GM12892 (cell line): ENCODE measurements at regions not wholly inside any gene's neighbourhood (a gene's known extent, or its start where the extent isn't known, plus 50 kb on each side); places are given as distances from the start of the nearest gene placed in this dataset.

Experiments used
- DNase-seq: peaks from one replicate; pipeline ENCODE4 v3.0.0; 2011; ENCODE audit not compliant: insufficient read length
- FAIRE-seq: peaks from 2 replicates; lab custom pipeline; 2011; peaks lifted over from hg19 to GRCh38; lab: Jason Lieb, UNC
- POLR2A ChIP-seq: IDR thresholded peaks from 2 replicates; pipeline ENCODE4 v1.6.1; 2011; ENCODE audit warnings: low read depth, low read length, control low read depth
- POLR2AphosphoS5 ChIP-seq: IDR thresholded peaks from 2 replicates; pipeline ENCODE4 v1.6.1; 2011; ENCODE audit warnings: low read depth, low read length, control low read depth
- TAF1 ChIP-seq: IDR thresholded peaks from 2 replicates; pipeline ENCODE4 v1.6.1; 2011; ENCODE audit warnings: low read depth, mild to moderate bottlenecking, control low read depth, low read length, borderline replicate concordance

DNA sequence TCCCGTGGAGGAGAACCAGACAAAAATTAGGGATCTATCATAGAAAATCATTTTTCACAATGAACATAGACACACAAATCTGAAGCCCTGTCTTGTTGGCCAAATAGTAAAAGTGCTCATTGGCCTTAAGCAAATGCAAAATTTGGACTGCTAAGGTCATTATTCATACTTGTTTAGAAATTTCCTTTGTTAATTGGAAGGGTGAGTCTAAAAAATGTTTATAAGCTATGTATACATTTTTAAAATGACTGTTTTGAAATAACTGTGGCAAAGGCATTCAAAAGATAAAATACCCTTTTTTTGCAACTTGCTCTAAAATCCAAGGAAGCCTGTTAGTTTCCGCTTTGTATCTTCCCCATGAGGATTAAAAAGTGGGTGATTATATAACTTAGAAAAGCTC lies 195.0 kb downstream of the ZNF330 start:
- TF ChIP-seq POLR2A, result no peak
- no peak for TF ChIP-seq POLR2AphosphoS5
- TF ChIP-seq TAF1, result no peak
- DNase-seq (no peak), FAIRE-seq (no peak)

- FAIRE-seq (no peak), DNase-seq (no peak)
- TF ChIP-seq POLR2A (no peak), TAF1 (no peak), POLR2AphosphoS5 (no peak)
Measured at GRCh38 chr4:141416219-141416618, 195.5 kb downstream of the ZNF330 start.

GRCh38 chr4:141416677-141417363 lies 196.1 kb downstream of the ZNF330 start:
- DNase-seq, result no peak
- TF ChIP-seq POLR2AphosphoS5 (no peak), TAF1 (no peak), POLR2A (no peak)
- no peak for FAIRE-seq

GRCh38 chr4:141417387-141417786 lies 196.7 kb downstream of the ZNF330 start:
- no peak for DNase-seq
- no peak for FAIRE-seq
- TF ChIP-seq POLR2AphosphoS5, result no peak
- TF ChIP-seq TAF1, result no peak
- no peak for TF ChIP-seq POLR2A

GRCh38 chr4:141425124-141425523 lies 204.4 kb downstream of the ZNF330 start:
- DNase-seq, result no peak
- FAIRE-seq, result no peak
- no peak for TF ChIP-seq TAF1
- no peak for TF ChIP-seq POLR2A
- TF ChIP-seq POLR2AphosphoS5, result no peak

- no peak for TF ChIP-seq POLR2A
- no peak for TF ChIP-seq POLR2AphosphoS5
- TF ChIP-seq TAF1, result no peak
- no peak for FAIRE-seq
- DNase-seq, result no peak
Measured at GRCh38 chr4:141427726-141428296, 207.1 kb downstream of the ZNF330 start.

DNA sequence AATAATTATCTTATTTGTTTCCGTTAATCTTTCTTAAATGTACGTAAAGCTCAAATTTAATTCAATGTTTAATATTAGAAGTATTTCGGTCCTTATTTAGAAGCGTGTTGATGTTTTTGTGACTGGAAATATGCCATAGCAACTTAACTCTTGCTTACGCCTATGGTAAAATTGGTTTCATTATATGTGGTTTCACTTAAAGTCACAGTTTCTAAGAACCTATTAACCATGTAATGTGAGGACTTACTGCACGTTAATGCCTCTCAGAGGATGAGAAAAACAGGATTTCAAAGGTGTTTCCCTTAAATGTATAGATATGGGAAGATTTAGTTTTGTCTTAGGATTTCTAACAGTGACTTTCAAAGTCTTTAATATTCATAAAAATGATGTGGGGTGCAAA lies 206.4 kb upstream of the IL15 start:
- DNase-seq (no peak), FAIRE-seq (no peak)
- TF ChIP-seq TAF1 (no peak), POLR2A (no peak), POLR2AphosphoS5 (no peak)

- no peak for FAIRE-seq
- TF ChIP-seq TAF1, result no peak
- no peak for TF ChIP-seq POLR2A
- TF ChIP-seq POLR2AphosphoS5, result no peak
Measured at GRCh38 chr4:141430686-141431085, 205.7 kb upstream of the IL15 start.

DNA sequence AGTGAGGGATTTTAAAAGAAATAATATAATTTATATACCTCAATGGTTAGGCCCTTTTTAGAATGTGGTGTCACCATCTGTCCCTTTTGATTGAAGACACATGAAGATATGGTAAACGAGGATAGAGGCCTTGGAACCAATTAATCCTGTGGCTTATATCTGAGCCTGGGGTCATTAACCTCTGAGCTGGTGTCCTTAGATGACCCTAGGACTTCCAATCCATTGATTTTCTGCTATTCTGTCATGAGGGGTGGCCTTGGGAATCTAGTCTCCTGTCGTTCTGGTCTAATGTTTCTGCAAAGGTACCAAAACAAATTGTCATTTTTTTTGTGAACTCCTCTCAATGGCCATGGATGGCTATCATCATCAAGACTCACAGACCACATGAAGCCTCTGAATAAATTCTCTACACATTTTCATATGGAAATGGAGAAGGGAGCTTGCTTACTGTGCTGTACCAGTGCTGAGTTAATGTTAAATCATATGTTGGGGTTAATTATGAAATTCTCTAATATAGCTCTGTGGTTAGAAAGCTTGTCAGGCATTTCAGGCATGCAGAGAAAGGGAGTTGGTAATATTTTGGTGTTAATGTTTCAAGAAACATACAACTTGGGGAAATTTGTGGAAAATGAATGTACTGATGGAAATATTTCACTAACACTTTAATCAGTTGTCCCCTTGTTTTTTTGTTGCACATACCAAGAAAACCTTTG lies 204.2 kb upstream of the IL15 start:
- no peak for DNase-seq
- FAIRE-seq, result no peak
- TF ChIP-seq POLR2A (no peak), TAF1 (no peak), POLR2AphosphoS5 (no peak)

More at GRCh38 chr4:141430686-141431085, 205.7 kb upstream of the IL15 start:
- no peak for DNase-seq

- no peak for FAIRE-seq
- no peak for TF ChIP-seq POLR2AphosphoS5
- TF ChIP-seq POLR2A, result no peak
- no peak for TF ChIP-seq TAF1
Measured at GRCh38 chr4:141435446-141436225, 200.7 kb upstream of the IL15 start.

GRCh38 chr4:141439223-141439622 lies 197.2 kb upstream of the IL15 start:
- TF ChIP-seq TAF1 (no peak), POLR2A (no peak), POLR2AphosphoS5 (no peak)
- no peak for FAIRE-seq

More at GRCh38 chr4:141435446-141436225, 200.7 kb upstream of the IL15 start:
- DNase-seq, result no peak

More at GRCh38 chr4:141439223-141439622, 197.2 kb upstream of the IL15 start:
- no peak for DNase-seq
